GM23338 (cell line): ENCODE measurements at regions not wholly inside any gene's neighbourhood (a gene's known extent, or its start where the extent isn't known, plus 50 kb on each side); places are given as distances from the start of the nearest gene placed in this dataset.

Source experiments
- ATAC-seq: fragments of 200-7000 bp; cut with Tn5 transposase; 3 replicates; pipeline ENCODE4 v1.9.1; 2020
- DNase-seq: peaks from one replicate; pipeline ENCODE4 v3.0.0-alpha.2; 2015; ENCODE audit warnings: low spot score
- H2AFZ ChIP-seq: fragments of 200-600 bp; sonication (generic); 2 replicates; pipeline ENCODE4 v1.8.0; 2016; ENCODE audit warnings: antibody characterized with exemption, mild to moderate bottlenecking, moderate library complexity
- H3F3A ChIP-seq: fragments of 200-600 bp; sonication (generic); replicated peaks from 2 replicates; pipeline ENCODE4 v1.8.0; 2017; ENCODE audit warnings: antibody characterized with exemption, mixed run types, low read depth
- H3K27ac ChIP-seq: fragments of 200-600 bp; sonication (generic); 2 replicates; pipeline ENCODE4 v1.6.1; 2016; ENCODE audit warnings: low read depth
- H3K27me3 ChIP-seq: fragments of 200-600 bp; sonication (generic); 2 replicates; pipeline ENCODE4 v1.8.0; 2016; ENCODE audit warnings: mild to moderate bottlenecking, mixed run types, moderate library complexity; ENCODE audit not compliant: insufficient read depth
- H3K36me3 ChIP-seq: fragments of 200-600 bp; sonication (generic); 2 replicates; pipeline ENCODE4 v1.8.0; 2016; ENCODE audit warnings: mild to moderate bottlenecking; ENCODE audit not compliant: insufficient read depth
- H3K4me1 ChIP-seq: fragments of 200-600 bp; sonication (generic); 2 replicates; pipeline ENCODE4 v1.8.0; 2016; ENCODE audit warnings: mild to moderate bottlenecking, moderate library complexity; ENCODE audit not compliant: insufficient read depth
- H3K4me2 ChIP-seq: fragments of 200-600 bp; sonication (generic); 2 replicates; pipeline ENCODE4 v1.7.1; 2017; ENCODE audit warnings: mixed run types
- H3K4me3 ChIP-seq: fragments of 200-600 bp; sonication (generic); 2 replicates; pipeline ENCODE4 v1.6.1; 2016; ENCODE audit warnings: mixed run types
- H3K79me2 ChIP-seq: fragments of 200-600 bp; sonication (generic); replicated peaks from 2 replicates; pipeline ENCODE4 v1.8.0; 2017; ENCODE audit warnings: mild to moderate bottlenecking; ENCODE audit not compliant: insufficient read depth
- H3K9me2 ChIP-seq: fragments of 200-600 bp; sonication (generic); 2 replicates; pipeline ENCODE4 v1.8.0; 2017; ENCODE audit not compliant: insufficient read depth
- H4K20me1 ChIP-seq: fragments of 200-600 bp; sonication (generic); replicated peaks from 2 replicates; pipeline ENCODE4 v1.8.0; 2017; ENCODE audit warnings: mild to moderate bottlenecking; ENCODE audit not compliant: insufficient read depth
- H3K27ac Mint-ChIP-seq: 2 replicates; pipeline ENCODE4 v1.8.0; 2020; ENCODE audit warnings: inconsistent platforms, mild to moderate bottlenecking, moderate library complexity, mixed read lengths
- H3K27me3 Mint-ChIP-seq: 3 replicates; pipeline ENCODE4 v1.8.0; 2022; ENCODE audit warnings: low read depth, mild to moderate bottlenecking, moderate library complexity, mixed read lengths, inconsistent platforms; ENCODE audit not compliant: insufficient read depth, poor library complexity
- H3K36me3 Mint-ChIP-seq: 3 replicates; pipeline ENCODE4 v1.8.0; 2021; ENCODE audit warnings: low read depth, mild to moderate bottlenecking, inconsistent platforms, moderate library complexity, mixed read lengths
- H3K4me1 Mint-ChIP-seq: 3 replicates; pipeline ENCODE4 v1.8.0; 2020; ENCODE audit warnings: mild to moderate bottlenecking, inconsistent platforms, mixed read lengths
- H3K4me3 Mint-ChIP-seq: 3 replicates; pipeline ENCODE4 v1.8.0; 2021; ENCODE audit warnings: moderate library complexity, mild to moderate bottlenecking, inconsistent platforms, mixed read lengths
- H3K9me3 Mint-ChIP-seq: 3 replicates; pipeline ENCODE4 v1.8.0; 2020; ENCODE audit warnings: moderate library complexity, mild to moderate bottlenecking, inconsistent platforms, mixed read lengths
- CREB1 ChIP-seq: fragments of 250-450 bp; sonication (Bioruptor Pico); IDR thresholded peaks from 2 replicates; pipeline ENCODE4 v1.5.0; 2020; ENCODE audit warnings: low read depth, mild to moderate bottlenecking, moderate library complexity
- CTCF ChIP-seq, 2 experiments: fragments of 200-600 bp in 1 of 2; sonication (generic) in 1 of 2; conservative IDR thresholded peaks; 2 replicates each; pipeline versions ENCODE4 v1.5.1 to v1.6.1; 2016 to 2017; ENCODE audit warnings: antibody characterized with exemption in 2 of 2, low read depth in 2 of 2, mild to moderate bottlenecking in 2 of 2, moderate library complexity in 1 of 2
- EZH2 ChIP-seq: fragments of 200-600 bp; sonication (generic); IDR thresholded peaks from one replicate; pipeline ENCODE4 v1.8.0; 2017; ENCODE audit warnings: antibody characterized with exemption, mild to moderate bottlenecking, low read depth; ENCODE audit not compliant: unreplicated experiment
- EZH2phosphoT487 ChIP-seq: fragments of 200-600 bp; sonication (generic); IDR thresholded peaks from one replicate; pipeline ENCODE4 v1.8.1; 2018; ENCODE audit warnings: antibody characterized with exemption; ENCODE audit not compliant: unreplicated experiment
- JUNB ChIP-seq: IDR thresholded peaks from one replicate; pipeline ENCODE4 v1.6.1; 2016; ENCODE audit warnings: antibody characterized with exemption; ENCODE audit not compliant: unreplicated experiment
- NANOG ChIP-seq: IDR thresholded peaks from 2 replicates; pipeline ENCODE4 v1.6.1; 2016; ENCODE audit warnings: antibody characterized with exemption, borderline replicate concordance
- POLR2AphosphoS5 ChIP-seq: IDR thresholded peaks from 2 replicates; pipeline ENCODE4 v1.6.1; 2016; ENCODE audit warnings: antibody characterized with exemption, low read depth
- REST ChIP-seq: IDR thresholded peaks from one replicate; pipeline ENCODE4 v1.6.1; 2018; ENCODE audit warnings: antibody characterized with exemption; ENCODE audit not compliant: unreplicated experiment
- STAT1 ChIP-seq: IDR thresholded peaks from one replicate; pipeline ENCODE4 v1.6.1; 2016; ENCODE audit warnings: antibody characterized with exemption; ENCODE audit not compliant: unreplicated experiment
- ZNF114 ChIP-seq: fragments of 250-450 bp; sonication (Bioruptor Pico); IDR thresholded peaks from 2 replicates; pipeline ENCODE4 v1.5.0; 2020; ENCODE audit warnings: mild to moderate bottlenecking, moderate library complexity
- ZNF331 ChIP-seq: fragments of 250-450 bp; sonication (Bioruptor Pico); IDR thresholded peaks from 2 replicates; pipeline ENCODE4 v1.5.0; 2020; ENCODE audit warnings: low read depth, mild to moderate bottlenecking, moderate library complexity

- TF ChIP-seq CREB1 (no peak), STAT1 (no peak), EZH2 (no peak), NANOG (no peak), POLR2AphosphoS5 (no peak), JUNB (no peak), REST (no peak), CTCF (conservative IDR thresholded peaks at IDR 0.05; ENCODE audit: low read depth in 2 of 2) (no peak), ZNF114 (CRISPR knock-in tag) (no peak)
These were observed 537.6 kb upstream of the TYRP1 start (continued) for GRCh38 chr9:12155401-12156134.

- no peaks in the 10 kb centered on the region for H3F3A ChIP-seq
- no peaks in the 10 kb centered on the region for H3K27me3 Mint-ChIP-seq
- no peaks in the 10 kb centered on the region for H3K9me2 ChIP-seq
- H3K4me2 ChIP-seq, result no peak overlapping the region
- no peaks in the 10 kb centered on the region for H3K4me1 Mint-ChIP-seq
- H3K79me2 ChIP-seq, result no peaks in the 10 kb centered on the region
- no peaks in the 10 kb centered on the region for H3K27me3 ChIP-seq
- no peaks in the 10 kb centered on the region for H3K4me1 ChIP-seq
- H3K36me3 Mint-ChIP-seq, result no peaks in the 10 kb centered on the region
- no peaks in the 10 kb centered on the region for H4K20me1 ChIP-seq
- DNase-seq (no peak), ATAC-seq (no peak)
- H3K27ac Mint-ChIP-seq, result no peak overlapping the region
- no peaks in the 10 kb centered on the region for H3K9me3 Mint-ChIP-seq
- TF ChIP-seq ZNF331 (CRISPR knock-in tag), result no peak
- no peak for TF ChIP-seq STAT1
- no peak for TF ChIP-seq EZH2phosphoT487
- no peak for TF ChIP-seq EZH2
- TF ChIP-seq JUNB, result no peak
- TF ChIP-seq POLR2AphosphoS5, result no peak
- no peak overlapping the region for H3K4me3 ChIP-seq
- H3K27ac ChIP-seq, result no peak overlapping the region
- H2AFZ ChIP-seq, result no peak overlapping the region
- no peaks in the 10 kb centered on the region for H3K36me3 ChIP-seq
- H3K4me3 Mint-ChIP-seq, result no peak overlapping the region
These were observed 530.9 kb upstream of the TYRP1 start for GRCh38 chr9:12162181-12162815.
